ENCODE measurements at regions not wholly inside any gene's neighbourhood (a gene's known extent, or its start where the extent isn't known, plus 50 kb on each side); places are given as distances from the start of the nearest gene placed in this dataset.

GRCh38 chr6:45803071-45803470 lies 212.6 kb downstream of the CLIC5 start:
- no peaks in the 10 kb centered on the region for H3K9me3 ChIP-seq
- H3K27ac ChIP-seq: no peak overlapping the region
- H3K4me1 ChIP-seq: no peaks in the 10 kb centered on the region
- 93% methylated on average over 4 of the region's 4 CpGs for WGBS
- no peaks in the 10 kb centered on the region for H3K27me3 ChIP-seq
- no peak overlapping the region for H3K4me3 ChIP-seq
- no peak for TF ChIP-seq CTCF (IDR thresholded peaks at IDR 0.05)
- TF ChIP-seq POLR2AphosphoS5 (IDR thresholded peaks at IDR 0.05): no peak
- TF ChIP-seq POLR2A (IDR thresholded peaks at IDR 0.05): no peak
- no peak for TF ChIP-seq EP300 (IDR thresholded peaks at IDR 0.05)
- H3K36me3 ChIP-seq: no peaks in the 10 kb centered on the region
- DNase-seq (ENCODE audit: low spot score in 2 of 2): no peak

GRCh38 chr6:45801471-45802289 lies 214.0 kb downstream of the CLIC5 start:
- H3K9me3 ChIP-seq: no peaks in the 10 kb centered on the region
- no peak overlapping the region for H3K27ac ChIP-seq
- 59% methylated on average over 10 of the region's 10 CpGs for WGBS
- H3K4me3 ChIP-seq: no peak overlapping the region
- H3K27me3 ChIP-seq: no peaks in the 10 kb centered on the region
- no peaks in the 10 kb centered on the region for H3K4me1 ChIP-seq
- H3K36me3 ChIP-seq: no peaks in the 10 kb centered on the region
- TF ChIP-seq EP300 (IDR thresholded peaks at IDR 0.05): no peak
- no peak for DNase-seq (ENCODE audit: low spot score in 2 of 2)

GRCh38 chr6:45800911-45801310 lies 214.7 kb downstream of the CLIC5 start:
- Histone ChIP-seq H3K4me3 (no peak overlapping the region), H3K27ac (no peak overlapping the region), H3K36me3 (no peaks in the 10 kb centered on the region), H3K9me3 (no peaks in the 10 kb centered on the region), H3K27me3 (no peaks in the 10 kb centered on the region), H3K4me1 (no peaks in the 10 kb centered on the region)
- no peak for TF ChIP-seq POLR2AphosphoS5 (IDR thresholded peaks at IDR 0.05)
- no peak for TF ChIP-seq POLR2A (IDR thresholded peaks at IDR 0.05)
- TF ChIP-seq CTCF (IDR thresholded peaks at IDR 0.05): no peak
- no peak for TF ChIP-seq EP300 (IDR thresholded peaks at IDR 0.05)
- 64% methylated on average over 5 of the region's 5 CpGs for WGBS
- DNase-seq (ENCODE audit: low spot score in 2 of 2): no peak

- H3K36me3 ChIP-seq: no peaks in the 10 kb centered on the region
- DNase-seq (ENCODE audit: low spot score in 2 of 2): no peak
- H3K4me1 ChIP-seq: no peaks in the 10 kb centered on the region
- no peaks in the 10 kb centered on the region for H3K9me3 ChIP-seq
- H3K4me3 ChIP-seq: no peak overlapping the region
- H3K27ac ChIP-seq: no peak overlapping the region
- H3K27me3 ChIP-seq: no peaks in the 10 kb centered on the region
- TF ChIP-seq EP300 (IDR thresholded peaks at IDR 0.05): no peak
- no peak for TF ChIP-seq CTCF (IDR thresholded peaks at IDR 0.05)
- no peak for TF ChIP-seq POLR2AphosphoS5 (IDR thresholded peaks at IDR 0.05)
- 85% methylated on average over 3 of the region's 3 CpGs for WGBS
These were observed 220.0 kb downstream of the CLIC5 start for GRCh38 chr6:45795678-45796077.

- Histone ChIP-seq H3K27ac (no peak overlapping the region), H3K4me1 (no peaks in the 10 kb centered on the region), H3K36me3 (no peaks in the 10 kb centered on the region), H3K27me3 (no peaks in the 10 kb centered on the region), H3K9me3 (no peaks in the 10 kb centered on the region), H3K4me3 (no peak overlapping the region)
- no peak for TF ChIP-seq POLR2AphosphoS5 (IDR thresholded peaks at IDR 0.05)
- TF ChIP-seq POLR2A (IDR thresholded peaks at IDR 0.05): no peak
- TF ChIP-seq CTCF (IDR thresholded peaks at IDR 0.05): no peak
- TF ChIP-seq EP300 (IDR thresholded peaks at IDR 0.05): no peak
- WGBS: 89% methylated on average over 3 of the region's 3 CpGs
- DNase-seq (ENCODE audit: low spot score in 2 of 2): no peak
These were observed 221.2 kb downstream of the CLIC5 start for GRCh38 chr6:45794465-45794864.
